Suprapubic skin (tissue), 3 donors: ENCODE measurements at regions not wholly inside any gene's neighbourhood (a gene's known extent, or its start where the extent isn't known, plus 50 kb on each side); places are given as distances from the start of the nearest gene placed in this dataset.

ENCODE experiments used
- CTCF ChIP-seq, 2 donors: fragments of 200-600 bp in 1 of 2; fragments of 450-650 bp in 1 of 2; sonication (generic) in 1 of 2; IDR thresholded peaks; one replicate each; pipeline ENCODE4 v1.5.1; 2016 to 2019; ENCODE audit warnings: antibody characterized with exemption in 2 of 2, mild to moderate bottlenecking in 1 of 2, moderate library complexity in 1 of 2
- POLR2A ChIP-seq, 2 donors: fragments of 450-650 bp; IDR thresholded peaks; one replicate each; pipeline ENCODE4 v1.6.1; 2017; ENCODE audit warnings: antibody characterized with exemption in 2 of 2, mild to moderate bottlenecking in 2 of 2, moderate library complexity in 2 of 2

- no peak for TF ChIP-seq CTCF (IDR thresholded peaks at IDR 0.05)
- TF ChIP-seq POLR2A (IDR thresholded peaks at IDR 0.05) = no peak
These were observed 93.4 kb upstream of the KLF12 start for GRCh38 chr13:74227476-74228158.
